Esophagus muscularis mucosa (tissue), 4 donors: ENCODE measurements at regions not wholly inside any gene's neighbourhood (a gene's known extent, or its start where the extent isn't known, plus 50 kb on each side); places are given as distances from the start of the nearest gene placed in this dataset.

Experiments used
- DNase-seq: peaks from one replicate; pipeline ENCODE4 v3.0.0-alpha.2; 2017; ENCODE audit errors: extremely low spot score
- H3K27ac ChIP-seq, 4 donors: fragments of 200-600 bp; sonication (generic); replicated peaks in 1 of 4; 1 replicate in 3 of 4; 2 replicates in 1 of 4; pipeline ENCODE4 v1.5.1; 2016 to 2019; ENCODE audit warnings: mild to moderate bottlenecking in 1 of 4
- H3K27me3 ChIP-seq, 4 donors: fragments of 200-600 bp; sonication (generic); one replicate each; pipeline versions ENCODE4 v1.5.1 to v1.6.0; 2016 to 2019
- H3K36me3 ChIP-seq, 4 donors: fragments of 200-600 bp; sonication (generic); one replicate each; pipeline ENCODE4 v1.5.1; 2016 to 2019
- H3K4me1 ChIP-seq, 4 donors: fragments of 200-600 bp; sonication (generic); one replicate each; pipeline ENCODE4 v1.5.1; 2016 to 2019
- H3K4me3 ChIP-seq, 4 donors: fragments of 200-600 bp; sonication (generic); 1 replicate in 2 of 4; 2 replicates in 2 of 4; pipeline ENCODE4 v1.5.1; 2016 to 2019; ENCODE audit warnings: mild to moderate bottlenecking in 4 of 4, moderate library complexity in 1 of 4
- H3K9me3 ChIP-seq, 4 donors: fragments of 200-600 bp; sonication (generic); 1 replicate in 3 of 4; 2 replicates in 1 of 4; pipeline ENCODE4 v1.5.1; 2016 to 2019
- CTCF ChIP-seq, 3 experiments: fragments of 200-600 bp in 2 of 3; fragments of 450-650 bp in 1 of 3; sonication (generic) in 2 of 3; IDR thresholded peaks; one replicate each; pipeline ENCODE4 v1.5.1; 2017 to 2019; ENCODE audit warnings: antibody characterized with exemption in 3 of 3, mild to moderate bottlenecking in 2 of 3, moderate library complexity in 1 of 3
- EP300 ChIP-seq: sonication (generic); formaldehyde crosslinking; IDR thresholded peaks from one replicate; pipeline ENCODE4 v1.6.1; 2017; ENCODE audit warnings: antibody characterized with exemption
- POLR2A ChIP-seq: fragments of 450-650 bp; IDR thresholded peaks from one replicate; pipeline ENCODE4 v1.6.1; 2017; ENCODE audit warnings: antibody characterized with exemption, moderate library complexity, mild to moderate bottlenecking, low read depth
- POLR2AphosphoS5 ChIP-seq, 2 donors: sonication (generic); formaldehyde crosslinking; IDR thresholded peaks; one replicate each; pipeline ENCODE4 v1.6.1; 2017; ENCODE audit warnings: antibody characterized with exemption in 2 of 2
- WGBS: methylation state at CpG from one replicate; pipeline ENCODE4 v1.1.5; 2018; 5-methylcytosine and 5-hydroxymethylcytosine counted together
- intact Hi-C: fragments of 100-400 bp; cut with DNase I; formaldehyde crosslinking; loops from one replicate; pipeline ENCODE4 v1.15.1; 2023

- H3K9me3 ChIP-seq, result no peaks in the 10 kb centered on the region
- H3K27me3 ChIP-seq, result no peaks in the 10 kb centered on the region
- TF ChIP-seq CTCF (IDR thresholded peaks at IDR 0.05), result no peak
- intact Hi-C loops, result no loop called here
- WGBS, result 40% methylated on average over 2 of the region's 2 CpGs
- H3K4me3 ChIP-seq, result no peak overlapping the region
- no peaks in the 10 kb centered on the region for H3K4me1 ChIP-seq
- H3K36me3 ChIP-seq, result no peaks in the 10 kb centered on the region
- no peak for DNase-seq
- H3K27ac ChIP-seq, result no peak overlapping the region
These were observed 642.5 kb upstream of the MMS22L start for GRCh38 chr6:97925504-97925903.

- H3K36me3 ChIP-seq, result no peaks in the 10 kb centered on the region
- H3K27ac ChIP-seq, result no peak overlapping the region
- WGBS, result 41% methylated on average over 3 of the region's 3 CpGs
- TF ChIP-seq EP300 (no peak), POLR2AphosphoS5 (IDR thresholded peaks at IDR 0.05) (no peak), POLR2A (no peak), CTCF (IDR thresholded peaks at IDR 0.05) (no peak)
- H3K27me3 ChIP-seq, result no peaks in the 10 kb centered on the region
- intact Hi-C loops, result no loop called here
- H3K9me3 ChIP-seq, result no peaks in the 10 kb centered on the region
- no peaks in the 10 kb centered on the region for H3K4me1 ChIP-seq
- no peak overlapping the region for H3K4me3 ChIP-seq
- no peak for DNase-seq
These were observed 656.6 kb upstream of the MMS22L start for GRCh38 chr6:97939440-97940168.

- intact Hi-C loops, result no loop called here
- no peak for DNase-seq
- WGBS, result 39% methylated on average over 3 of the region's 3 CpGs
These were observed 664.8 kb upstream of the MMS22L start for GRCh38 chr6:97947841-97948240.

GRCh38 chr6:97958134-97958533 is 675.1 kb upstream of the MMS22L start:
- Histone ChIP-seq H3K4me1 (no peaks in the 10 kb centered on the region), H3K4me3 (no peak overlapping the region), H3K9me3 (no peaks in the 10 kb centered on the region), H3K27me3 (no peaks in the 10 kb centered on the region), H3K36me3 (no peaks in the 10 kb centered on the region), H3K27ac (no peak overlapping the region)
- intact Hi-C loops, result no loop called here
- TF ChIP-seq EP300 (no peak), POLR2AphosphoS5 (IDR thresholded peaks at IDR 0.05) (no peak), CTCF (IDR thresholded peaks at IDR 0.05) (no peak), POLR2A (no peak)
- no peak for DNase-seq
- WGBS, result 84% methylated on average over 8 of the region's 8 CpGs

More at GRCh38 chr6:97947841-97948240, 664.8 kb upstream of the MMS22L start:
- H3K36me3 ChIP-seq, result no peaks in the 10 kb centered on the region
- no peak overlapping the region for H3K4me3 ChIP-seq
- no peaks in the 10 kb centered on the region for H3K9me3 ChIP-seq
- no peak for TF ChIP-seq POLR2A
- TF ChIP-seq CTCF (IDR thresholded peaks at IDR 0.05), result no peak
- TF ChIP-seq POLR2AphosphoS5 (IDR thresholded peaks at IDR 0.05), result no peak
- no peak for TF ChIP-seq EP300
- H3K4me1 ChIP-seq, result no peaks in the 10 kb centered on the region
- H3K27me3 ChIP-seq, result no peaks in the 10 kb centered on the region
- no peak overlapping the region for H3K27ac ChIP-seq

- DNase-seq, result no peak
- Histone ChIP-seq H3K9me3 (no peaks in the 10 kb centered on the region), H3K4me3 (no peak overlapping the region), H3K27me3 (no peaks in the 10 kb centered on the region), H3K4me1 (no peaks in the 10 kb centered on the region), H3K36me3 (no peaks in the 10 kb centered on the region), H3K27ac (no peak overlapping the region)
- WGBS, result 72% methylated on average over 3 of the region's 3 CpGs
- intact Hi-C loops, result no loop called here
- TF ChIP-seq POLR2A, result no peak
- no peak for TF ChIP-seq POLR2AphosphoS5 (IDR thresholded peaks at IDR 0.05)
- TF ChIP-seq EP300, result no peak
- TF ChIP-seq CTCF (IDR thresholded peaks at IDR 0.05), result no peak
These were observed 680.2 kb upstream of the MMS22L start for GRCh38 chr6:97963193-97963592.
